A549 (cell line): ENCODE measurements at regions not wholly inside any gene's neighbourhood (a gene's known extent, or its start where the extent isn't known, plus 50 kb on each side); places are given as distances from the start of the nearest gene placed in this dataset.

Experiments used
- ATAC-seq, 2 experiments: fragments of 200-7000 bp in 1 of 2; fragments of >200 bp in 1 of 2; cut with Nextera tagmentation in 1 of 2; cut with Tn5 transposase in 1 of 2; 3 replicates each; pipeline versions ENCODE4 v1.8.0 to v1.9.1; 2018 to 2020; ENCODE audit warnings: mild to moderate bottlenecking in 1 of 2, moderate library complexity in 1 of 2
- CTCF ChIA-PET: fragments of 300-600 bp; sonication (Branson Sonifier 250); formaldehyde crosslinking; extraction: SDS; loops from one replicate; lab custom pipeline; 2021; ENCODE audit warnings: antibody characterized with exemption, inconsistent platforms; lab: Yijun Ruan, JAX
- POLR2A ChIA-PET: fragments of 350-600 bp; formaldehyde crosslinking; extraction: SDS; loops from one replicate; lab custom pipeline; 2021; ENCODE audit warnings: antibody characterized with exemption, inconsistent platforms; lab: Yijun Ruan, JAX
- DNase-seq, 2 experiments: peaks; one replicate each; pipeline versions ENCODE4 v3.0.0 to v3.0.0-alpha.2; 2011 to 2016; ENCODE audit warnings: low read depth in 1 of 2, low spot score in 1 of 2
- FAIRE-seq: peaks from 2 replicates; lab custom pipeline; 2011; peaks lifted over from hg19 to GRCh38; lab: Jason Lieb, UNC
- H3K27ac ChIP-seq, 2 experiments: fragments of >200 bp; sonication (Bioruptor Twin); formaldehyde crosslinking; 3 replicates each; pipeline ENCODE4 v1.5.1; 2016 to 2017
- H3K4me1 ChIP-seq: fragments of >200 bp; sonication (Bioruptor Twin); formaldehyde crosslinking; 3 replicates; pipeline ENCODE4 v1.6.1; 2016
- H3K4me2 ChIP-seq: fragments of >200 bp; sonication (Bioruptor Twin); formaldehyde crosslinking; 3 replicates; pipeline ENCODE4 v1.6.1; 2016
- H3K4me3 ChIP-seq: fragments of >200 bp; sonication (Bioruptor Twin); formaldehyde crosslinking; 3 replicates; pipeline ENCODE4 v1.5.1; 2016
- H3K9me3 ChIP-seq: fragments of >200 bp; sonication (Bioruptor Twin); formaldehyde crosslinking; 3 replicates; pipeline ENCODE4 v1.6.1; 2016
- BCL3 ChIP-seq: fragments of >200 bp; sonication (Bioruptor Twin); formaldehyde crosslinking; IDR thresholded peaks from 3 replicates; pipeline ENCODE4 v1.6.1; 2016
- CBX2 ChIP-seq: fragments of 200-600 bp; sonication (generic); IDR thresholded peaks from 2 replicates; pipeline ENCODE4 v1.6.1; 2016; ENCODE audit warnings: low read depth, mild to moderate bottlenecking, borderline replicate concordance
- CBX8 ChIP-seq: fragments of 200-600 bp; sonication (generic); IDR thresholded peaks from 2 replicates; pipeline ENCODE4 v1.6.1; 2016
- CEBPB ChIP-seq, 2 experiments: fragments of >200 bp in 1 of 2; sonication (Bioruptor Twin) in 1 of 2; formaldehyde crosslinking in 1 of 2; IDR thresholded peaks; 2 replicates each; pipeline ENCODE4 v1.6.1; 2012 to 2016
- FOSL2 ChIP-seq, 2 experiments: fragments of 450-650 bp in 1 of 2; fragments of >200 bp in 1 of 2; sonication (Bioruptor Twin) in 1 of 2; formaldehyde crosslinking; IDR thresholded peaks; 2 replicates each; pipeline versions ENCODE4 v1.5.0 to v1.6.1; 2016 to 2020; ENCODE audit warnings: mild to moderate bottlenecking in 1 of 2, moderate library complexity in 1 of 2
- GATA3 ChIP-seq: IDR thresholded peaks from 2 replicates; pipeline ENCODE4 v1.6.1; 2012; ENCODE audit warnings: borderline replicate concordance
- HEYL ChIP-seq: fragments of 250-450 bp; sonication (Bioruptor Pico); IDR thresholded peaks from 2 replicates; pipeline ENCODE4 v1.8.0; 2021; ENCODE audit warnings: mild to moderate bottlenecking, moderate library complexity
- JUN ChIP-seq, 2 experiments: fragments of >200 bp; sonication (Bioruptor Twin); formaldehyde crosslinking; IDR thresholded peaks; 2 replicates in 1 of 2; 3 replicates in 1 of 2; pipeline ENCODE4 v1.6.1; 2016 to 2017
- JUNB ChIP-seq: fragments of >200 bp; sonication (Bioruptor Twin); formaldehyde crosslinking; IDR thresholded peaks from 2 replicates; pipeline ENCODE4 v1.6.1; 2016
- KDM1A ChIP-seq: fragments of 200-600 bp; sonication (generic); IDR thresholded peaks from 2 replicates; pipeline ENCODE4 v1.6.1; 2016; ENCODE audit warnings: low read depth, mild to moderate bottlenecking
- KDM5A ChIP-seq: fragments of 200-600 bp; sonication (generic); IDR thresholded peaks from 2 replicates; pipeline ENCODE4 v1.6.1; 2016; ENCODE audit warnings: antibody characterized with exemption, mild to moderate bottlenecking
- MAZ ChIP-seq: fragments of 150-350 bp; IDR thresholded peaks from 2 replicates; pipeline ENCODE4 v1.6.1; 2014; ENCODE audit warnings: antibody characterized with exemption, low read depth, low read length, borderline replicate concordance
- NFE2L2 ChIP-seq: fragments of 150-350 bp; conservative IDR thresholded peaks from 2 replicates; pipeline ENCODE4 v1.6.1; 2014; ENCODE audit warnings: low read length
- NPAS2 ChIP-seq: fragments of 250-450 bp; sonication (Bioruptor Pico); IDR thresholded peaks from 2 replicates; pipeline ENCODE4 v1.8.0; 2022; ENCODE audit warnings: mild to moderate bottlenecking, moderate library complexity, borderline replicate concordance
- NR3C1 ChIP-seq: fragments of >200 bp; sonication (Bioruptor Twin); formaldehyde crosslinking; IDR thresholded peaks from 3 replicates; pipeline ENCODE4 v1.6.1; 2017
- PHF8 ChIP-seq: fragments of 200-600 bp; sonication (generic); IDR thresholded peaks from 2 replicates; pipeline ENCODE4 v1.6.1; 2016; ENCODE audit warnings: low read depth, mild to moderate bottlenecking, antibody characterized with exemption, moderate library complexity, borderline replicate concordance
- RARB ChIP-seq: fragments of 250-450 bp; sonication (Bioruptor Pico); IDR thresholded peaks from 2 replicates; pipeline ENCODE4 v1.8.0; 2021; ENCODE audit warnings: mild to moderate bottlenecking, moderate library complexity
- REST ChIP-seq: fragments of 200-600 bp; sonication (generic); IDR thresholded peaks from 2 replicates; pipeline ENCODE4 v1.6.1; 2016; ENCODE audit warnings: antibody characterized with exemption, mild to moderate bottlenecking, moderate library complexity
- RFX5 ChIP-seq: fragments of 450-650 bp; IDR thresholded peaks from 2 replicates; pipeline ENCODE4 v1.7.1; 2014; ENCODE audit warnings: antibody characterized with exemption, mild to moderate bottlenecking, moderate library complexity
- RNF2 ChIP-seq: fragments of 200-600 bp; sonication (generic); IDR thresholded peaks from 2 replicates; pipeline ENCODE4 v1.6.1; 2016; ENCODE audit warnings: low read depth, mild to moderate bottlenecking, antibody characterized with exemption, moderate library complexity, borderline replicate concordance
- SMC3 ChIP-seq: fragments of >200 bp; sonication (Bioruptor Twin); formaldehyde crosslinking; IDR thresholded peaks from 3 replicates; pipeline ENCODE4 v1.6.1; 2018; ENCODE audit warnings: inconsistent platforms
- TFCP2L1 ChIP-seq: fragments of 250-450 bp; sonication (Bioruptor Pico); IDR thresholded peaks from 2 replicates; pipeline ENCODE4 v1.5.0; 2021; ENCODE audit warnings: mild to moderate bottlenecking
- TP53 ChIP-seq: fragments of 250-450 bp; sonication (Bioruptor Pico); IDR thresholded peaks from 2 replicates; pipeline ENCODE4 v1.5.0; 2021; ENCODE audit warnings: mild to moderate bottlenecking, moderate library complexity
- USF2 ChIP-seq: fragments of 450-650 bp; IDR thresholded peaks from 2 replicates; pipeline ENCODE4 v1.6.1; 2014; ENCODE audit warnings: antibody characterized with exemption
- WGBS: methylation state at CpG from one replicate; pipeline ENCODE4 v1.1.6; 2017; ENCODE audit errors: missing lambda C conversion rate; 5-methylcytosine and 5-hydroxymethylcytosine counted together
- TF ChIP-seq, protein P1 (sequence below): IDR thresholded peaks from 2 replicates; pipeline ENCODE4 v1.6.1; 2012; ENCODE audit warnings: low read depth, borderline replicate concordance
- TF ChIP-seq, protein P2 (sequence below): fragments of 150-350 bp; IDR thresholded peaks from 2 replicates; pipeline ENCODE4 v1.6.1; 2014; ENCODE audit warnings: low read depth, mild to moderate bottlenecking, low read length

GRCh38 chr3:110646496-110646895 lies 425.1 kb upstream of the NECTIN3 start:
- ChIA-PET POLR2A (no interaction called here), CTCF (no interaction called here)
- H3K4me1 ChIP-seq, result no peaks in the 10 kb centered on the region
- TF ChIP-seq RARB (CRISPR knock-in tag) (no peak), NR3C1 (no peak), JUNB (no peak), KDM5A (no peak), REST (no peak), USF2 (no peak), GATA3 (no peak)
- TF ChIP-seq, protein P1, sequence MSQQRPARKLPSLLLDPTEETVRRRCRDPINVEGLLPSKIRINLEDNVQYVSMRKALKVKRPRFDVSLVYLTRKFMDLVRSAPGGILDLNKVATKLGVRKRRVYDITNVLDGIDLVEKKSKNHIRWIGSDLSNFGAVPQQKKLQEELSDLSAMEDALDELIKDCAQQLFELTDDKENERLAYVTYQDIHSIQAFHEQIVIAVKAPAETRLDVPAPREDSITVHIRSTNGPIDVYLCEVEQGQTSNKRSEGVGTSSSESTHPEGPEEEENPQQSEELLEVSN, result no peak
- DNase-seq, result no peak
- no peaks in the 10 kb centered on the region for H3K9me3 ChIP-seq
- no peak overlapping the region for H3K4me2 ChIP-seq
- no peak for ATAC-seq
- no peak for FAIRE-seq
- no peak overlapping the region for H3K4me3 ChIP-seq
- H3K27ac ChIP-seq, result no peak overlapping the region

- POLR2A ChIA-PET, result no interaction called here
- DNase-seq, result no peak
- Histone ChIP-seq H3K27ac (no peak overlapping the region), H3K4me1 (no peaks in the 10 kb centered on the region)
- TF ChIP-seq CBX8 (no peak), RNF2 (no peak), TFCP2L1 (CRISPR knock-in tag) (no peak), FOSL2 (IDR thresholded peaks at IDR 0.05) (no peak), FOSL2 (CRISPR knock-in tag; IDR thresholded peaks at IDR 0.05) (no peak)
- TF ChIP-seq, all 56 proteins: peak for 0
- Histone ChIP-seq H3K4me3 (no peak overlapping the region), H3K4me2 (no peak overlapping the region), H3K9me3 (no peaks in the 10 kb centered on the region)
- CTCF ChIA-PET, result interaction anchor here (0.6 to 0.7 kb wide), 3 partner anchors 23 to 72 kb away, joined by 3 read pairs; no protein-coding TSS in a partner anchor
- FAIRE-seq (no peak), ATAC-seq (no peak)
- WGBS, result 19% methylated on average over 2 of the region's 2 CpGs
These were observed 424.0 kb upstream of the NECTIN3 start for GRCh38 chr3:110647586-110647985.

GRCh38 chr3:110650741-110651140 lies 420.9 kb upstream of the NECTIN3 start:
- CTCF ChIA-PET, result no interaction called here
- DNase-seq, result no peak
- Histone ChIP-seq H3K4me3 (no peak overlapping the region), H3K27ac (no peak overlapping the region), H3K9me3 (no peaks in the 10 kb centered on the region), H3K4me2 (no peak overlapping the region), H3K4me1 (no peaks in the 10 kb centered on the region)
- POLR2A ChIA-PET, result no interaction called here
- no peak for FAIRE-seq
- no peak for TF ChIP-seq TP53 (CRISPR knock-in tag)
- no peak for TF ChIP-seq NPAS2 (CRISPR knock-in tag)
- TF ChIP-seq TFCP2L1 (CRISPR knock-in tag), result no peak
- no peak for TF ChIP-seq NFE2L2
- TF ChIP-seq JUNB, result no peak
- no peak for TF ChIP-seq BCL3
- TF ChIP-seq HEYL (CRISPR knock-in tag), result no peak
- TF ChIP-seq PHF8, result no peak
- no peak for TF ChIP-seq MAZ
- no peak for TF ChIP-seq GATA3
- TF ChIP-seq, protein P1, result no peak
- no peak for TF ChIP-seq CBX2
- TF ChIP-seq, protein P2, sequence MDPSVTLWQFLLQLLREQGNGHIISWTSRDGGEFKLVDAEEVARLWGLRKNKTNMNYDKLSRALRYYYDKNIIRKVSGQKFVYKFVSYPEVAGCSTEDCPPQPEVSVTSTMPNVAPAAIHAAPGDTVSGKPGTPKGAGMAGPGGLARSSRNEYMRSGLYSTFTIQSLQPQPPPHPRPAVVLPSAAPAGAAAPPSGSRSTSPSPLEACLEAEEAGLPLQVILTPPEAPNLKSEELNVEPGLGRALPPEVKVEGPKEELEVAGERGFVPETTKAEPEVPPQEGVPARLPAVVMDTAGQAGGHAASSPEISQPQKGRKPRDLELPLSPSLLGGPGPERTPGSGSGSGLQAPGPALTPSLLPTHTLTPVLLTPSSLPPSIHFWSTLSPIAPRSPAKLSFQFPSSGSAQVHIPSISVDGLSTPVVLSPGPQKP, result no peak
- no peak for TF ChIP-seq SMC3
- no peak for TF ChIP-seq RFX5
- TF ChIP-seq NR3C1, result no peak
- TF ChIP-seq RNF2, result no peak
- TF ChIP-seq CEBPB (IDR thresholded peaks at IDR 0.05), result no peak
- TF ChIP-seq KDM1A, result no peak
- no peak for TF ChIP-seq JUN (IDR thresholded peaks at IDR 0.05)
- ATAC-seq, result no peak
- 15% methylated on average over 1 of the region's 1 CpG for WGBS
